ENCODE measurements at regions not wholly inside any gene's neighbourhood (a gene's known extent, or its start where the extent isn't known, plus 50 kb on each side); places are given as distances from the start of the nearest gene placed in this dataset.

DNA sequence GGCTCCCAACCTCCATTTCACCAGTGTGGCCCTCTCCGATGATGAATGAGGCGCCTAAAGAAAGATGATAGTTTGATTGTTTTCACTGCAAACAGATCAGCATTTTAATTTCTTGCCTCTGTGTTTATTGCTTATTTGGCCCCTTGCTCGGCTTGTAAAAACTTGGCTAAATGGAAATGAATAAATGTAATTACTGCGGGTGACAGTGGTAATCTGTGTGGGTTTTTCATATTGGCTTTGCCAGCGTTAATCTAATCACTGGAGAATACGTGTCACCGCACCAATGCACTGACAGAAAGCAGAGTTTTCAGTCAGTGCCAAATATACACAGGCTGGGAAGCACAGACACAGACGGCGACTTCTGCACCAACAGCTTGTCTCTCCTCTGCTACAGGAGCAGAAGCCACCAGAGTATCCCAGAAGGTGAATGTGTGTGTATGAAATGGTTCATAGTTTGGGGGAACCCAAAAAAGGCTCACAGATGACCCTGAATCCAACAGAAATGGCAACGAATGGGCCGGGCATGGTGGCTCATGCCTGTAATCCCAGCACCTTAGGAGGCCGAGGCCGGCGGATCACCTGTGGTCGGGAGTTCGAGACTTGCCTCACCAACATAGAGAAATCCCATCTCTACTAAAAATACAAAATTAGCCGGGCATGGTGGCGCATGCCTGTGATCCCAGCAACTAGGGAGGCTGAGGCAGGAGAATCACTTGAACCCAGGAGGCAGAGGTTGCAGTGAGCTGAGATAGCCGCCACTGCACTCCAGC, 534.0 kb downstream of the PKHD1 start:
- Mint-ChIP-seq H3K27ac (ENCODE audit: low read depth, unreplicated experiment) (no peak overlapping the region), H3K4me1 (ENCODE audit: insufficient read depth, unreplicated experiment) (no peaks in the 10 kb centered on the region), H3K36me3 (ENCODE audit: insufficient read depth, unreplicated experiment) (no peaks in the 10 kb centered on the region), H3K27me3 (ENCODE audit: insufficient read depth, unreplicated experiment) (no peaks in the 10 kb centered on the region), H3K4me3 (ENCODE audit: unreplicated experiment) (no peak overlapping the region), H3K9me3 (ENCODE audit: unreplicated experiment) (no peaks in the 10 kb centered on the region)
- CTCF ChIA-PET: interaction anchor here (0.6 to 1.3 kb wide), 5 partner anchors 9 to 496 kb away, joined by 3 to 6 read pairs (median 3); no protein-coding TSS in a partner anchor
- POLR2A ChIA-PET: no interaction called here
- intact Hi-C loops (cut with micrococcal nuclease): no loop called here
- no peak for DNase-seq (ENCODE audit: unreplicated experiment)
- TF ChIP-seq, protein P1, sequence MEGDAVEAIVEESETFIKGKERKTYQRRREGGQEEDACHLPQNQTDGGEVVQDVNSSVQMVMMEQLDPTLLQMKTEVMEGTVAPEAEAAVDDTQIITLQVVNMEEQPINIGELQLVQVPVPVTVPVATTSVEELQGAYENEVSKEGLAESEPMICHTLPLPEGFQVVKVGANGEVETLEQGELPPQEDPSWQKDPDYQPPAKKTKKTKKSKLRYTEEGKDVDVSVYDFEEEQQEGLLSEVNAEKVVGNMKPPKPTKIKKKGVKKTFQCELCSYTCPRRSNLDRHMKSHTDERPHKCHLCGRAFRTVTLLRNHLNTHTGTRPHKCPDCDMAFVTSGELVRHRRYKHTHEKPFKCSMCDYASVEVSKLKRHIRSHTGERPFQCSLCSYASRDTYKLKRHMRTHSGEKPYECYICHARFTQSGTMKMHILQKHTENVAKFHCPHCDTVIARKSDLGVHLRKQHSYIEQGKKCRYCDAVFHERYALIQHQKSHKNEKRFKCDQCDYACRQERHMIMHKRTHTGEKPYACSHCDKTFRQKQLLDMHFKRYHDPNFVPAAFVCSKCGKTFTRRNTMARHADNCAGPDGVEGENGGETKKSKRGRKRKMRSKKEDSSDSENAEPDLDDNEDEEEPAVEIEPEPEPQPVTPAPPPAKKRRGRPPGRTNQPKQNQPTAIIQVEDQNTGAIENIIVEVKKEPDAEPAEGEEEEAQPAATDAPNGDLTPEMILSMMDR (IDR thresholded peaks at IDR 0.05; ENCODE audit: unreplicated experiment): no peak
- no TSS peak for BruUV-seq (replicated peaks)

DNA sequence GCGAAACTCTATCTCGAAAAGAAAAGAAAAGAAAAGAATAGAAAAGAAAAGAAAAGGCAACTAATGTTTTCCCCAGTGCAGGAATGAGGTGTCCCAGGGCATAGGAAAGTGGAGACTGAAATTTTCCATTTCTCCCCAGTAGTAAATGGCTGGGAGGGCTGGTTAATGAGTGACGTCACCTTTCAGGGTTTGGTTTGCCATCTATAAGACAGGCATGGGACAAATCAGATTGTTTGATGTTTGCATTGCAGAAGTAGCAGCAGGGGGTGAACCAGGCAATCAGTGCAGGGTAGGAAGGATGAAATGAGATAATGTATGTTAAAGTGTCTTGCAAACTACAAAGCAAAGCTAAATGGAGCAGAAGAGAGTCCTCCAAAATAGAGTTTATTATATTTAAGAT, 533.4 kb downstream of the PKHD1 start:
- POLR2A ChIA-PET: interaction anchor here (0.7 kb wide), 1 partner anchor 863 kb away, joined by 3 read pairs; no protein-coding TSS in a partner anchor
- intact Hi-C loops (cut with micrococcal nuclease): no loop called here

DNA sequence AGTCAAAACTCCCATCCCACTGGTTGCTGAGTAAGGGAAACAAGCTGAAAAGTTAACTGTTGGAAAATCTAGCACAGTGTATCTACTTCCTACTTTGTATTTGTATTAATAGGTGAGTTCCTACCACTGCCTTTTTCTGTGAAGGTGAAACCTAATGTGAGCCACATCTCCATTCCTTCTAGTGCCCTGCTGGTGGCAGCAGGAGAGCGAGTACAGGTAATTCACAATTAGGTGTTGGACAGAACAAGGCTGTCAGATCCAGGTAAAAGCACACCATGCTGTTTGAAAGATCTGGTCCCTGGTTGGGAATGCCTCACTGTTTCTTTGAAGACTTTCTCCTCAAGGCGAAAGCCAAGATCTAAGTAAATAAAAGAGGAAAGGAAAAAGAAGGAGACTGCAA, 528.4 kb downstream of the PKHD1 start:
- peak; percentile 60 for DNase-seq (ENCODE audit: unreplicated experiment)
- H3K27me3 Mint-ChIP-seq (ENCODE audit: insufficient read depth, unreplicated experiment): no peaks in the 10 kb centered on the region
- CTCF ChIA-PET: interaction anchor here (0.5 to 10.4 kb wide), 13 partner anchors 10 to 463 kb away, joined by 3 to 92 read pairs (median 4); no protein-coding TSS in a partner anchor
- no peaks in the 10 kb centered on the region for H3K4me1 Mint-ChIP-seq (ENCODE audit: insufficient read depth, unreplicated experiment)
- TF ChIP-seq, protein P1 (IDR thresholded peaks at IDR 0.05; ENCODE audit: unreplicated experiment): peak; percentile 70
- no peaks in the 10 kb centered on the region for H3K36me3 Mint-ChIP-seq (ENCODE audit: insufficient read depth, unreplicated experiment)
- H3K9me3 Mint-ChIP-seq (ENCODE audit: unreplicated experiment): no peaks in the 10 kb centered on the region
- no peak overlapping the region for H3K4me3 Mint-ChIP-seq (ENCODE audit: unreplicated experiment)
- intact Hi-C loops (cut with micrococcal nuclease): loop anchor here (1.0 to 5.0 kb wide), 5 partner anchors 193 to 462 kb away; no protein-coding TSS in a partner anchor
- H3K27ac Mint-ChIP-seq (ENCODE audit: low read depth, unreplicated experiment): no peak overlapping the region
- BruUV-seq (replicated peaks): no TSS peak
- POLR2A ChIA-PET: interaction anchor here (2.6 kb wide), 1 partner anchor 285 kb away, joined by 9 read pairs; no protein-coding TSS in a partner anchor

More for the DNA sequence above, 533.4 kb downstream of the PKHD1 start:
- Mint-ChIP-seq H3K9me3 (ENCODE audit: unreplicated experiment) (no peaks in the 10 kb centered on the region), H3K27ac (ENCODE audit: low read depth, unreplicated experiment) (no peak overlapping the region), H3K4me1 (ENCODE audit: insufficient read depth, unreplicated experiment) (no peaks in the 10 kb centered on the region), H3K36me3 (ENCODE audit: insufficient read depth, unreplicated experiment) (no peaks in the 10 kb centered on the region), H3K27me3 (ENCODE audit: insufficient read depth, unreplicated experiment) (no peaks in the 10 kb centered on the region), H3K4me3 (ENCODE audit: unreplicated experiment) (no peak overlapping the region)
- CTCF ChIA-PET: interaction anchor here (0.6 to 1.0 kb wide), 2 partner anchors 17 to 300 kb away, joined by 3 read pairs; no protein-coding TSS in a partner anchor
- BruUV-seq (replicated peaks): no TSS peak
- no peak for DNase-seq (ENCODE audit: unreplicated experiment)
- TF ChIP-seq, protein P1 (IDR thresholded peaks at IDR 0.05; ENCODE audit: unreplicated experiment): no peak

DNA sequence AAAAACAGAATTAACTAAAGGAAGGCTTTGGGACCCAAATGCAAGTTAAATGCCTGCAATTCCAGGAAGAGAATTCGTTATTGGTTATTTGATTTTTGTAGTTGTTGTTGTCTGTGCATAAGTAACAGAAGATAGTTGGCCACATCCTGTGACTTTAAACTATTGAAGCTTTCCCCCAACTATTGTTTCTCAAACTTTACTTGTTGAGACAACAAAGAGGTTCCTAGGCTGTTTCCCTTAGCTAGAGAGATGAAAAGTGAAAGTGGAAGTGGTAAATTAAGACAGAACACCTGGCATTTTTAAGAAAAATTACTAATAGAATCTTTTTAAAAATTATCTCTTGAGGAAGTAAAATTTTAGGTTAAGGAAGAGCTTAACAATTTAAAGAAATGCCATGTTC, 525.2 kb downstream of the PKHD1 start:
- H3K4me1 Mint-ChIP-seq (ENCODE audit: insufficient read depth, unreplicated experiment): no peaks in the 10 kb centered on the region
- no peak overlapping the region for H3K27ac Mint-ChIP-seq (ENCODE audit: low read depth, unreplicated experiment)
- H3K36me3 Mint-ChIP-seq (ENCODE audit: insufficient read depth, unreplicated experiment): no peaks in the 10 kb centered on the region
- H3K9me3 Mint-ChIP-seq (ENCODE audit: unreplicated experiment): no peaks in the 10 kb centered on the region
- POLR2A ChIA-PET: no interaction called here
- H3K4me3 Mint-ChIP-seq (ENCODE audit: unreplicated experiment): no peak overlapping the region
- TF ChIP-seq, protein P1 (IDR thresholded peaks at IDR 0.05; ENCODE audit: unreplicated experiment): no peak
- intact Hi-C loops (cut with micrococcal nuclease): no loop called here
- H3K27me3 Mint-ChIP-seq (ENCODE audit: insufficient read depth, unreplicated experiment): no peaks in the 10 kb centered on the region
- no TSS peak for BruUV-seq (replicated peaks)
- CTCF ChIA-PET: interaction anchor here (0.6 to 10.4 kb wide), 7 partner anchors 9 to 460 kb away, joined by 3 to 92 read pairs (median 4); no protein-coding TSS in a partner anchor
- DNase-seq (ENCODE audit: unreplicated experiment): no peak

Measured in MCF 10A (cell line).